NCI-H146 treated with DMSO at 0.1 percent for 48 hours (cell line): ENCODE measurements at regions not wholly inside any gene's neighbourhood (a gene's known extent, or its start where the extent isn't known, plus 50 kb on each side); places are given as distances from the start of the nearest gene placed in this dataset.

Experiments
- DNase-seq: peaks from one replicate; lab custom pipeline; 2025; ENCODE audit not compliant: unreplicated experiment; lab: John Stamatoyannopoulos, UW

GRCh38 chrX:6363188-6363587 lies 134.5 kb upstream of the NLGN4X start:
- no peak for DNase-seq

DNA sequence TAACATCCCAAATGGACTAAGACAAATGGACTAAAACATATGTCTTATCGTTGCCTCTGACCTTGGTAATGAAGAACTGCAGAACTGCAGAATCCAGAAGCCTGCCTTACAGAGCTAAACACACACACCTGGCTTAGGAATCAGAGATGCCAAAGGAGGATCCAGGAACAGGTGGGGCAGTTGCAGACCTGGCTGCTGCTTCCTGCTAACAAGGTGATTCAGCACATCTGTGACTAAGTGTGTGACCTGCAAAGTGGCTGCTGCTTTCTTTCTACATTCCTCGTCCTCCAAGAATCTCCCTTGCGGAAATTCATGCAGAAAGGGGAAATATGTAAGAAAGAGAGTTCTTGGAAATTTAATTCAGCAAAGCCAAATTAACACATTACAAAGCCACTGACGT lies 96.8 kb upstream of the NLGN4X start:
- no peak for DNase-seq

- no peak for DNase-seq
Measured at GRCh38 chrX:6313356-6313755, 84.7 kb upstream of the NLGN4X start.

DNA sequence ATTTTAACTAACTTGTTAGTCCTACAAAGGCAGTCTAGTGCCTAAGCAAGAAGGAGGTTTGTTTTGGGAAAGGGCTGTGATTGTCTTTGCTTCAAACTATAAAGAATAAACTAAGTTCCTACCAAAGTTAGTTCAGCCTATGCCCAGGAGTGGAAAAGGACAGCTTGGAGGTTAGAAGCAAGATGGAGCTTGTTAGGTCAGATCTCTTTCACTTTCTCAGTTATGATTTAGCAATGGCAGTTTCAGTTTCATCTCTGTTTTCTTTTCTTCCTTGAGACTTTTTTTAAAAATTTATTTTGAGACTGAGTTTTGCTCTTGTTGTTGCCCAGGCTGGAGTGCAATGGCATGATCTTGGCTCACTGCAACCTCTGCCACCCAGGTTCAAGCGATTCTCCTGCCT lies 82.9 kb upstream of the NLGN4X start:
- no peak for DNase-seq

GRCh38 chrX:6307156-6307555 lies 78.5 kb upstream of the NLGN4X start:
- DNase-seq: no peak

- no peak for DNase-seq
Measured at GRCh38 chrX:6299724-6300123, 71.1 kb upstream of the NLGN4X start.

- DNase-seq: no peak
Measured at GRCh38 chrX:6293716-6294115, 65.0 kb upstream of the NLGN4X start.

DNA sequence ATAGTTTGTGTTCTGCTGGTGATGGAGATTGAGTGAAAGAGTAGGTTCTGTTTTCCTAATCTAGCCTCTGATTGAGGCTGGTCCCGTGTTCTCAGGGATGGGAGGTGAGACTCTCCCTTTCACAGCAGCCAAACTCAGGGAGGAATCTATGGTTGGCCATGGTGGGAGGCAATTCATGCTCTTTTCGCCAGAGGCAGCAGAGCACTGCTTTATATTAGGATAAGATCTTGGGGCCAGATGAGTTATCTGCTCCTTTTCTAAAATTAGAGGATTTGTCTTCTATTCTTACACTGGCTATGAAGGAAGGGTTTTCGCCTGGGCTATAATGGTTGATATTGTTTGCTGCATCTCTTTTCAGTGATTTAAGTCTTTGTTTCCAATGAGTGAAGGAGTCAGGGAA lies 63.9 kb upstream of the NLGN4X start:
- DNase-seq: no peak

- DNase-seq: no peak
Measured at GRCh38 chrX:6291444-6291843, 62.8 kb upstream of the NLGN4X start.

DNA sequence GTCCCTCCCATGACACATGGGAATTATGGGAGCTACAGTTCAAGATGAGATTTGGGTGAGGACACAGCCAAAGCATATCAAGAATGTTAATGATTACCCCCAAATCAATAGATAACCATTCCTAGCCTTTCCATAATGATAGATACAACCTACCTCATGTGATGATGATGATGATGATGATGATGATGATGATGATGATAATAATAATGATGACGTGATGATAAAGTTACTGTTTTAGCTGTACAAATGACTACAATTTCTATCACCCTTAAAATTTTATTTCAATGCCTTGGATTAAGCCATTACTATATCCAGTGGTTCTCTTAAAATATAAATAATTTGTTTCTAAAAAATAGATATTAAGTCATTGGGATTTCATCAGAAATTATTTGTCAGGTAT lies 55.2 kb upstream of the NLGN4X start:
- no peak for DNase-seq

DNA sequence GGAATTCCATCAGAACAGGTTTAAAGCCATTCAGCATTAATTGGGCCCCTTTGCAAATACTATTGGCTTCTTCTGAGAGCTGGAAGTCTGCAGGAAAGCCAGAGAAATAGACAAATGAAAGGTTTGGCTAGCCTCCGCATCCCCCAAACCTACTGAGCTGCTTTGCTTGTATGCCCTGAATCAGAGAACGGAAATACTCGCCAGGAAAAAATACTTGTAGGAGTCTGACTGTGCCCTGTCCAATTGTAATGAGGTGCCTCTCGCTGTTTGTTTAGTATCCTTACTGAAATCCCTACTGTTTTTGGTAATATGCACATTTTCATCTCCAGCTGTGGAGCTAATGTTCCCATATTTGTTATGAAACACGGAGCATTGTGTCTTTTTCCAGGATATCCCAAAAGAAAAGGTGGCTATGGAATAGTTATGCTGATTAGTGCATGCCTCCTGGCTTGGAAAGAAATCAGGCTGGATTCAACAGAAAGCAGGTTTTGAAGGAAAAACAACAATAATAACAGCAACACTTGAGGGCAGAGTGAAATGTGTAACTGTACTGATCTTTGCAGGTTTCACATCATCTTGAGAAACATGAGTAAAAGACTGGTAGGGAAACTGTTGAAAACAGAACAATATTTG lies 50.7 kb upstream of the NLGN4X start:
- DNase-seq: no peak
